HG02588 (cell line): ENCODE measurements at regions not wholly inside any gene's neighbourhood (a gene's known extent, or its start where the extent isn't known, plus 50 kb on each side); places are given as distances from the start of the nearest gene placed in this dataset.

ENCODE experiments used
- ATAC-seq: cut with Tn5 transposase; IDR thresholded peaks from one replicate; pipeline ENCODE4 v1.9.1; 2021; ENCODE audit warnings: mild to moderate bottlenecking, moderate library complexity; ENCODE audit not compliant: unreplicated experiment

DNA sequence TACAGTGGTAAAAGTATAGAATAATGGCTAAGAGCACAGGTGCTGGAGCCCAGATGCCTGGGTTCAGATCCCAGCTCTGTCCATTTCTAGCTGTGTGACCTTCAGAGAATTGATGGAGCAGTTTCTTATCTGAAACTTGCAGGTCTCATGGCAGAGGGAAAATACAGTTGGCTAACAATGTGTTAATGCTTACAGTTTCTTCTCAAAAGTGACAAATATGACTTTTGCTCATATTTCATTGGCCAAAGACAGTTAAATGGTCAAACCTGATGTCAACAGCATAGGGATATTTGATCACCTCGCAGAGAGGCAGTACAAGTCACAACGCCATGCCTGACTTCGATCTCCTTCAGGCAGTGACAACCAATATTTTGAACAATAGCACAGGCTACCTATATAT, 60.2 kb upstream of the LCORL start:
- no peak for ATAC-seq

DNA sequence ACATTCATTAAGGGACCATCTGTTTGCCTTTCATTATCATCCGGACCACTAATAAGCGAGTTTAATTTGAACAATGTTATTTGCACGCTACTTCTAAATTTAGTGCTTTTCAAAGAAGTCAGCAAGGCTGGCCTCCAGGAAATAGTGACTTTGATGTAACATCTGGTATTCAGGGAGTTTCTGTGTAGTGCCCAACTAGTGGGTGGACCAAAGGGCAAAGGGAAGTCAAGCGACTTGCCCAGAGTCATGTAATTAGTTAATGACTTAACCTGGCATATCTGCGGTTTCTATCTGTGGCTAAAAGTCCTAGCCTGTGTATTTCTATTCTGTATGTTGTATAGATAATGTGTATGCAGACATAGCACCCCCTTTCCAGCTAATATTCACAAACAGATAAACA, 56.3 kb upstream of the LCORL start:
- no peak for ATAC-seq

DNA sequence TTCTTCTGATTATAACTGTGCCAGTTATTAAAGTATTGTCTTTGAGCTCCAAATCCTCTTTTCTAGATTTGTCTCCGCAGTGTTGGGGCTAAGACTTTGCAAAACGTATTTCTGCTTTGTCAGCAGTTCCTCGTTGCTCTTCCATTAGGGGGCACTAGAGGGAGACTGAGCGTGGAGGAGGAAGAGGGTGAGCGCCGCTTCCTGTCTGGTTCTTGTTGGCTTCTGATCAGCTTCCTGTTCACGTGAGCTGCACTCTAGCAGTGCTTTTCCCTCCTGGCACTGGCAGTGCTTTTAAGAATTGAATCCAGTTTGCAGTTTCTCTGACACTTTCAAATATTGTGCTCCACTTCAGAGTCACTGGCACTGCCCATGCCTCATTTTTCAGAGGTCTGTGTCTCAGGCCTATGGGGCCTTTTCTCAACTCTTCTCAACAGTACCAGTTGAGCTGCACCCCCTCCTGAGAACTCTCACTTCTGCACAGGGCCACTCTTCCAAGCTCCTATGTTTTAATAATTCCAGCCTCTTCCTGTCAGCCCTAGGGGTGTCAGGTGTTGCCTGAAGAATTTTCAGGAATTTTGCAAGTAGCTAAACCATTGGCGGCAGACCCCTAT, 54.4 kb upstream of the LCORL start:
- ATAC-seq = no peak

DNA sequence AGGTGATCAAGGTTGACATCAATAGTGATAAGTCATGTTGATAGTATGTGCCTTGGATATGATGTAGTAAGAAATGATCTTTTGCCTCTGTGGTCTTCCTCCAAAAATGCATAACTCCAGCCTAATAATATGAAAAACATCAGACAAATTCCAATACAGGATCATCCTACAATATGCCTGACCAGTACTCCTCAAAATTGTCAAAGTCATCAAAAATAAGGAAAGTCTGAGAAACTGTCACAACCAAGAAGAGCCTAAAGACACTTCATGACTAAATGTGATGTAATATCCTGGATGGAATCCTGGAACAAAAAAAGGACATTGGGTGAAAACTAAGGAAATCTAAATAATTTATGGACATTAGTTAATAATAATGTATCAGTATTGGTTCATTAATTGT, 50.3 kb upstream of the LCORL start:
- no peak for ATAC-seq
